Neural progenitor cell (in vitro differentiated cells): ENCODE measurements at regions not wholly inside any gene's neighbourhood (a gene's known extent, or its start where the extent isn't known, plus 50 kb on each side); places are given as distances from the start of the nearest gene placed in this dataset.

Source experiments
- DNase-seq: peaks from one replicate; pipeline ENCODE4 v3.0.0-alpha.2; 2016; ENCODE audit warnings: low spot score
- H2AFZ ChIP-seq: fragments of 200-600 bp; sonication (generic); replicated peaks from 2 replicates; pipeline ENCODE4 v1.6.1; 2016; ENCODE audit warnings: antibody characterized with exemption
- H3F3A ChIP-seq: fragments of 200-600 bp; sonication (generic); 2 replicates; pipeline ENCODE4 v1.6.1; 2016; ENCODE audit warnings: antibody characterized with exemption, low read depth
- H3K27ac ChIP-seq: fragments of 200-600 bp; sonication (generic); 2 replicates; pipeline ENCODE4 v1.5.1; 2016; ENCODE audit warnings: mild to moderate bottlenecking
- H3K27me3 ChIP-seq: fragments of 200-600 bp; sonication (generic); 2 replicates; pipeline ENCODE4 v1.6.1; 2016; ENCODE audit warnings: mild to moderate bottlenecking, moderate library complexity
- H3K36me3 ChIP-seq: fragments of 200-600 bp; sonication (generic); 2 replicates; pipeline ENCODE4 v1.5.1; 2016
- H3K4me1 ChIP-seq: fragments of 200-600 bp; sonication (generic); 2 replicates; pipeline ENCODE4 v1.6.1; 2016; ENCODE audit warnings: mixed run types
- H3K4me2 ChIP-seq: fragments of 200-600 bp; sonication (generic); 2 replicates; pipeline ENCODE4 v1.6.1; 2016
- H3K4me3 ChIP-seq: fragments of 200-600 bp; sonication (generic); 2 replicates; pipeline ENCODE4 v1.5.1; 2016
- H3K79me2 ChIP-seq: fragments of 200-600 bp; sonication (generic); 2 replicates; pipeline ENCODE4 v1.6.1; 2016; ENCODE audit warnings: low read depth
- H3K9ac ChIP-seq: fragments of 200-600 bp; sonication (generic); 2 replicates; pipeline ENCODE4 v1.6.1; 2016
- H3K9me3 ChIP-seq: fragments of 200-600 bp; sonication (generic); 2 replicates; pipeline ENCODE4 v1.5.1; 2016; ENCODE audit warnings: low read depth
- H4K20me1 ChIP-seq: fragments of 200-600 bp; sonication (generic); 2 replicates; pipeline ENCODE4 v1.6.1; 2016; ENCODE audit warnings: low read depth
- H3K27ac Mint-ChIP-seq: 3 replicates; pipeline ENCODE4 v1.8.0; 2021; ENCODE audit warnings: mixed read lengths
- H3K27me3 Mint-ChIP-seq: 2 replicates; pipeline ENCODE4 v1.8.0; 2022; ENCODE audit warnings: low read depth, mild to moderate bottlenecking, inconsistent platforms, moderate library complexity, mixed read lengths; ENCODE audit not compliant: insufficient read depth
- H3K36me3 Mint-ChIP-seq: 3 replicates; pipeline ENCODE4 v1.8.0; 2021; ENCODE audit warnings: mixed read lengths
- H3K4me1 Mint-ChIP-seq: 3 replicates; pipeline ENCODE4 v1.8.0; 2021; ENCODE audit warnings: mixed read lengths
- H3K4me3 Mint-ChIP-seq: 3 replicates; pipeline ENCODE4 v1.8.0; 2021; ENCODE audit warnings: mild to moderate bottlenecking, moderate library complexity, mixed read lengths
- H3K9me3 Mint-ChIP-seq: 3 replicates; pipeline ENCODE4 v1.8.0; 2020; ENCODE audit warnings: mixed read lengths
- EZH2 ChIP-seq: fragments of 200-600 bp; sonication (generic); IDR thresholded peaks from 2 replicates; pipeline ENCODE4 v1.6.1; 2017; ENCODE audit warnings: antibody characterized with exemption, mild to moderate bottlenecking, moderate library complexity
- EZH2phosphoT487 ChIP-seq: fragments of 200-600 bp; sonication (generic); IDR thresholded peaks from 2 replicates; pipeline ENCODE4 v1.6.1; 2017; ENCODE audit warnings: antibody characterized with exemption
- TF ChIP-seq, protein P1 (sequence below): fragments of 200-600 bp; sonication (generic); IDR thresholded peaks from 2 replicates; pipeline ENCODE4 v1.5.1; 2017; ENCODE audit warnings: antibody characterized with exemption, mild to moderate bottlenecking

DNA sequence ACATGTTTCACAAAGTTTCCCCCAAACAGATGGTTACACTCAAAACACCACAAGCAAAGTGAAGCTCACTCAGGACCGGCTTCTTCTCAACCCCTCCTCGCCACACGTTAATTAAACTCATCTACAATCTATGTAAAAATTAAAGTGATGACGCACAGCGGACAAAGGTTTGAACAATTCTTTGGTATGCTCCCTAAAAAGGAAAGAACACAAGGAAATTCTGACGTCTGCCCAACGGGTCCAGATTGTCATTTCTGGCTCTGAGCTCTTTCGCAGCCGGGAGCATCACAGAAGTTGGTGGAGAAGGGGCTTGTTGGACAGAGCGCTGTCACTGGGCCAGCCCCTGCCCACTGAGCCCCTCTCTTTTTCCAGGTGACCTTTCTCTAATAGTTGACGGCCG lies 173.7 kb upstream of the CHRNA7 start:
- no peaks in the 10 kb centered on the region for H3K36me3 ChIP-seq
- H3K27ac ChIP-seq = no peak overlapping the region
- Mint-ChIP-seq H3K9me3 (no peaks in the 10 kb centered on the region), H3K36me3 (peaks cover 1% of the 10 kb centered on the region), H3K27ac (no peak overlapping the region), H3K4me1 (peaks cover 4% of the 10 kb centered on the region), H3K4me3 (no peak overlapping the region), H3K27me3 (peaks cover 2% of the 10 kb centered on the region)
- H3K79me2 ChIP-seq = no peaks in the 10 kb centered on the region
- no peak overlapping the region for H3K9ac ChIP-seq
- H3K4me1 ChIP-seq = peaks cover 10% of the 10 kb centered on the region
- TF ChIP-seq, protein P1, sequence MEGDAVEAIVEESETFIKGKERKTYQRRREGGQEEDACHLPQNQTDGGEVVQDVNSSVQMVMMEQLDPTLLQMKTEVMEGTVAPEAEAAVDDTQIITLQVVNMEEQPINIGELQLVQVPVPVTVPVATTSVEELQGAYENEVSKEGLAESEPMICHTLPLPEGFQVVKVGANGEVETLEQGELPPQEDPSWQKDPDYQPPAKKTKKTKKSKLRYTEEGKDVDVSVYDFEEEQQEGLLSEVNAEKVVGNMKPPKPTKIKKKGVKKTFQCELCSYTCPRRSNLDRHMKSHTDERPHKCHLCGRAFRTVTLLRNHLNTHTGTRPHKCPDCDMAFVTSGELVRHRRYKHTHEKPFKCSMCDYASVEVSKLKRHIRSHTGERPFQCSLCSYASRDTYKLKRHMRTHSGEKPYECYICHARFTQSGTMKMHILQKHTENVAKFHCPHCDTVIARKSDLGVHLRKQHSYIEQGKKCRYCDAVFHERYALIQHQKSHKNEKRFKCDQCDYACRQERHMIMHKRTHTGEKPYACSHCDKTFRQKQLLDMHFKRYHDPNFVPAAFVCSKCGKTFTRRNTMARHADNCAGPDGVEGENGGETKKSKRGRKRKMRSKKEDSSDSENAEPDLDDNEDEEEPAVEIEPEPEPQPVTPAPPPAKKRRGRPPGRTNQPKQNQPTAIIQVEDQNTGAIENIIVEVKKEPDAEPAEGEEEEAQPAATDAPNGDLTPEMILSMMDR = no peak
- TF ChIP-seq EZH2phosphoT487 = no peak
- no peak for TF ChIP-seq EZH2
- no peak for DNase-seq
- no peaks in the 10 kb centered on the region for H3F3A ChIP-seq
- no peaks in the 10 kb centered on the region for H4K20me1 ChIP-seq
- no peak overlapping the region for H3K4me3 ChIP-seq
- no peak overlapping the region for H2AFZ ChIP-seq
- H3K4me2 ChIP-seq = no peak overlapping the region
- no peaks in the 10 kb centered on the region for H3K9me3 ChIP-seq
- H3K27me3 ChIP-seq = no peaks in the 10 kb centered on the region

DNA sequence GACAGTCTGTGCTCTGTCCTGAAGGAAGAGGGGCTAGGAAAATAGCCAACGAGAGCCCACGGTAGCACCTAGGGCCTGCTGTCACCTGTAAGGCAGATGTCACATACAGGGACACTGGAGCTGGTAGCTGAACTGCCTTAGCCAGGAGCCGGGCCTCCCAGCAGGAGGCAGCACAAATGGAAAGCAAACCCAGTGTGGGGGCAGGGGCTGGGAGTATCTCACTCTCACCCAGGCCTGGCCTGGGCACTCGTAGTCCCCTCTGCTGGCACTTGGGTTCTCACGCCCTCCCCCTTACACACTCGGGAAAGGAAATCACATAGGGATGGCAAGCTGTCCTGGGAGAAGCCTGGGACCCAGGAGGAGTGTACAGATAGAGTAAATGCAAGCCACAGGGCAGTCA lies 173.1 kb upstream of the CHRNA7 start:
- Mint-ChIP-seq H3K36me3 (peaks cover 1% of the 10 kb centered on the region), H3K27me3 (peaks cover 2% of the 10 kb centered on the region), H3K4me1 (peaks cover 4% of the 10 kb centered on the region), H3K27ac (no peak overlapping the region), H3K9me3 (peaks cover under 1% of the 10 kb centered on the region), H3K4me3 (no peak overlapping the region)
- Histone ChIP-seq H3K27ac (no peak overlapping the region), H3K36me3 (no peaks in the 10 kb centered on the region), H3K4me3 (no peak overlapping the region), H2AFZ (no peak overlapping the region), H3K4me1 (peaks cover 10% of the 10 kb centered on the region), H3K4me2 (no peak overlapping the region), H3K27me3 (no peaks in the 10 kb centered on the region), H3K79me2 (no peaks in the 10 kb centered on the region), H3F3A (no peaks in the 10 kb centered on the region), H3K9me3 (no peaks in the 10 kb centered on the region), H4K20me1 (no peaks in the 10 kb centered on the region), H3K9ac (no peak overlapping the region)
- TF ChIP-seq EZH2phosphoT487 = no peak
- no peak for TF ChIP-seq EZH2
- TF ChIP-seq, protein P1 = no peak
- peak; percentile 13 for DNase-seq

DNA sequence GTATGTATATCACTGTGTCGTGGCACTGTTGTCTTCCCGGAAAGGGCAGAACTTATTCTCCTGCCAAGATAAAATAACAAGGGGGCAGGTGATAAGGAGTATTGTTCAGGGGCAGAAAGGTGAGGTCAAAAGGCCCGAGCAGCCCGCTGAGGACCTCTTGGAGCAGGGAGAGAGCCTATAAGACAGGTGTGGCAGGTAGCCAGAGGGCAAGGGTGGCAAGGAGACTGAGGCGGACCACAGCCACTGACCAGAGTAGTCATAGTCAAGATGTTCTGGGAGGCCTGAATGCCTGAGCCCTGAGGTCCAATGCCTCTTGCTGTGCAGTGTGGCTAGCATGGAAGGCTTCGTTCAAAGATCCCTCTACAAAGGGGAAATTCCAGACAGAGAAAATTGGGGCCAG lies 172.3 kb upstream of the CHRNA7 start:
- peaks cover 6% of the 10 kb centered on the region for H3K4me1 ChIP-seq
- no peaks in the 10 kb centered on the region for H3F3A ChIP-seq

More for the DNA sequence above, 172.3 kb upstream of the CHRNA7 start:
- Histone ChIP-seq H3K27ac (no peak overlapping the region), H3K9ac (no peak overlapping the region), H3K4me2 (no peak overlapping the region), H4K20me1 (no peaks in the 10 kb centered on the region), H3K4me3 (no peak overlapping the region), H3K79me2 (no peaks in the 10 kb centered on the region), H2AFZ (no peak overlapping the region), H3K9me3 (no peaks in the 10 kb centered on the region), H3K36me3 (no peaks in the 10 kb centered on the region), H3K27me3 (no peaks in the 10 kb centered on the region)
- H3K27ac Mint-ChIP-seq = no peak overlapping the region
- H3K36me3 Mint-ChIP-seq = peaks cover 1% of the 10 kb centered on the region
- DNase-seq = no peak
- H3K9me3 Mint-ChIP-seq = peaks cover 4% of the 10 kb centered on the region
- H3K4me3 Mint-ChIP-seq = no peak overlapping the region
- peaks cover 3% of the 10 kb centered on the region for H3K4me1 Mint-ChIP-seq
- peaks cover 2% of the 10 kb centered on the region for H3K27me3 Mint-ChIP-seq
- TF ChIP-seq, protein P1 = no peak
- TF ChIP-seq EZH2phosphoT487 (no peak), EZH2 (no peak)
